Choroid plexus epithelial cell (primary cell): ENCODE measurements at regions not wholly inside any gene's neighbourhood (a gene's known extent, or its start where the extent isn't known, plus 50 kb on each side); places are given as distances from the start of the nearest gene placed in this dataset.

Source experiments
- DNase-seq: peaks from one replicate; pipeline ENCODE4 v3.0.0-alpha.2; 2010; ENCODE audit warnings: low read depth
- H3K4me3 ChIP-seq: 2 replicates; pipeline ENCODE4 v1.5.1; 2011; ENCODE audit warnings: low read depth, mild to moderate bottlenecking, control low read depth, low read length, moderate library complexity
- CTCF ChIP-seq: conservative IDR thresholded peaks from 2 replicates; pipeline ENCODE4 v1.5.1; 2011; ENCODE audit warnings: low read depth, mild to moderate bottlenecking, control low read depth, inconsistent platforms, low read length, moderate library complexity

GRCh38 chr6:152836523-152836922 is 85.9 kb downstream of the VIP start:
- no peak overlapping the region for H3K4me3 ChIP-seq
- no peak for DNase-seq

GRCh38 chr6:152845421-152845820 is 94.8 kb downstream of the VIP start:
- no peak for TF ChIP-seq CTCF
- DNase-seq = no peak
- no peak overlapping the region for H3K4me3 ChIP-seq

More at GRCh38 chr6:152836523-152836922, 85.9 kb downstream of the VIP start:
- no peak for TF ChIP-seq CTCF

- DNase-seq = peak; percentile 5
- TF ChIP-seq CTCF = no peak
- H3K4me3 ChIP-seq = no peak overlapping the region
Observed at GRCh38 chr6:152846825-152847224, 96.2 kb downstream of the VIP start.

- no peak for DNase-seq
- H3K4me3 ChIP-seq = no peak overlapping the region
- no peak for TF ChIP-seq CTCF
Observed at GRCh38 chr6:152848919-152849318, 98.3 kb downstream of the VIP start.

GRCh38 chr6:152854086-152854795 is 103.6 kb downstream of the VIP start:
- no peak for DNase-seq
- TF ChIP-seq CTCF = no peak
- H3K4me3 ChIP-seq = no peak overlapping the region

GRCh38 chr6:152858141-152858540 is 107.5 kb downstream of the VIP start:
- DNase-seq = no peak
- no peak for TF ChIP-seq CTCF
- no peak overlapping the region for H3K4me3 ChIP-seq

- H3K4me3 ChIP-seq = no peak overlapping the region
- DNase-seq = peak; percentile 10
- no peak for TF ChIP-seq CTCF
Observed at GRCh38 chr6:152859225-152859624, 108.6 kb downstream of the VIP start.
